SW 1271 (cell line): ENCODE measurements at regions not wholly inside any gene's neighbourhood (a gene's known extent, or its start where the extent isn't known, plus 50 kb on each side); places are given as distances from the start of the nearest gene placed in this dataset.
"Not testable (repeated sequence)": the region's sequence is repeated elsewhere in the genome, so short reads cannot be mapped to it uniquely, and the experiment has no call there.

Experiments
- DNase-seq, 2 experiments: peaks; one replicate each; lab custom pipeline; 2025; lab: John Stamatoyannopoulos, UW

DNA sequence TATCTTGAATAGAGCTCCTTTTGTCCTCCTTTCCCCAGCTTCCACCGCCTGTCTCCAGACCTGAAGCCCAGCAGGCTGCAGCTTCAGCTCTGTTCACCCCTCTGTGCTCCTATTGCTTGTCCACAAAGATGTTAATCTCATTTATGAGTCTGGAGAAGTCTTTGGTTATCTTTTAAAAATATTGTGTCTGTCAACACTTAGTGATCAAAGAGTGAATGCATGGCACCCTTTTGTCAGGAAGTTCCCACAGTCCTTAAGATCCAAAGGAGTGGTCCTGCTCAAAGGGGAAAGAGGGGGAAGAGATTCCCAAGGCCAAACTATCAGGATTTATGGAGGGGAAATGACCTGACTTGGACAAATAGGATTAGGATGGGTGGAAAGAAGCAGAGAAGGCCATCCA, 118.9 kb downstream of the ACAA2 start:
- DNase-seq: no peak

DNA sequence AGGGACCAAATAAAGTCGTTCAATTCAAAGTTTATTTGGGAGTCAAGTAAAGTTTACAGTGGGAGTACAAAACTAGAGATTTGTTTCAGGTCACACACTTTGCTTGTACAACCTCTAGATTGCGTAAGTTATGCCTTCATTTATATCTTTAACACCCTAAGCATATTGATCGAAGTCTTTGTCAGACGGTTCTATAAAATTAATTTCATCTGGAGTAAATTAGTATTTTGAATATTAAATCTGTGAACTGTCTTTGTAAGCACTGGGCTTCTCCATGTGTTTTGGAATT, 119.7 kb downstream of the ACAA2 start:
- no peak for DNase-seq

DNA sequence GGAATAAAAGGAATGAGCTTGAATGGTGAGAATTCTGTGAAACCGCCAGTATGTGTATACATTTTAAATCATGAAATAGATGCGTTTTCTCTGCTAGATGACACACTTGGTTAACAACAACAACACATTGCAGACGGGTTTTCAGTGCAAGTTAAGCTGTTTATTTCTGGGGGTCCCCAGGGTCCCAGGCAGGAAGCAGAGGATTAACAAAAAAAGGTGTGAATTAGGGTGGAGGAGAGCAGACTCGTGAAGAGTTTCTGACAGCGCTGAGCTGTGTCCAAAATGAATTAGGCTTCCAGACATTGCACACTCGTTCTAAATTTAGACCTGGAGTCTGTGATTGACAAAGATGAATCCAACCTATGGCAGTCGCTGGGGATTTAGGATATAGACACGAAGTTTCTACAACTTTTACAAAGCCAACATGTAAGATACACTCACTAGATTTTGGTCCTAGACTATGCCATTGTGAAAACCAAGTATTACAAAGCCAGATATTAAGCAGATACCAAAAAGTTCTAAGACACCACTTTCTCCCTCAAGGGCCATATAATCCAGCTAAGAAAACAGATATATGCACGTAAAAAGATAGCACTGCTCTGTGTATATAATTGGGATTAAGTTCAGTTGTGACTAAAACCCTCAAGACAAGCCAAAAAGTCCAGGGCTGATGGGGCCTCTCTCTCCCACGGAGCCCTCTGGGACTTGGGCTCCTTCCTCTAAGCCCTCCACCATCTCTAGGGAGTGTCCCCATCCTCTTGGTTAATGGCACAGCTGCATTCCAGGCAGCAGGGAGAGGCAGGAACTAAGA, 120.2 kb downstream of the ACAA2 start:
- no peak for DNase-seq

DNA sequence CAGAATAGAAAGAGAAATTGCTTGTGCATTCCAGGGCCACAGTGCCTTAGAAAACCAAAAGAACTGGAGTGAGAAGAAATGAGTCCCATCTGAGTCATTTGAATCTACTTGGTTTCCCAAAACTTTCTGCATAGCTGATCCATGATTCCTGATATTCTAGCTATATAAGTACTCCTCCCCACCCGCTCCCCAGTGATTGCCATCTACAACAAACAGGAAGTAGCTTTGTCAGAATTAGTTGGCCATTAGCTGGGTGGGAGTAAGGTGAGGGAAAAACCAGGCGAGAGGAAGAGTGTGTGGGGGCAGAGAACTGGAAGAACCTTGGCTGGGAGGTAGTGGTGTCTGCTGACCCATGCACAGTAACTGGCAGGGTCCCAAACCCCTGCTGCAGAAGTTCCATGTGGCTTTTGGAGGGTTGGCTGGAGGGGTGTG, 122.1 kb downstream of the ACAA2 start:
- DNase-seq: no peak

DNA sequence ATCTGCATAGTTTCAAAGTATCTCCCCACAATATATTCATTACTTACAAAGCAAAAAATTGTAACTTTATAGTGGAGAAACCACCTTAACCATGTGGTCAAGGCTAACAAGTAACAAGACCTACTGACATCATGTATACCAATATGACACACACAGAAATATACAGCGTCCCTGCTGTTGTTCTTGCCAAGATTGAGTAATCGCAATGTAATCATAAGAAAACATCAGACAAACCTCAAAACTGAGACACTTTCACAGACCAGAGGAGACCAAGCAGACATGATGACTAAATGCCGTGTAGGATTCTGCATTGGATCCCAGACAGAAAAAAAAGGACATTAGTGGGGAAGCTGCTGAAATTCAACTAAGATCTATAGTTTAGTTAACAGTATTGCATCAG, 123.0 kb downstream of the ACAA2 start:
- DNase-seq: no peak

DNA sequence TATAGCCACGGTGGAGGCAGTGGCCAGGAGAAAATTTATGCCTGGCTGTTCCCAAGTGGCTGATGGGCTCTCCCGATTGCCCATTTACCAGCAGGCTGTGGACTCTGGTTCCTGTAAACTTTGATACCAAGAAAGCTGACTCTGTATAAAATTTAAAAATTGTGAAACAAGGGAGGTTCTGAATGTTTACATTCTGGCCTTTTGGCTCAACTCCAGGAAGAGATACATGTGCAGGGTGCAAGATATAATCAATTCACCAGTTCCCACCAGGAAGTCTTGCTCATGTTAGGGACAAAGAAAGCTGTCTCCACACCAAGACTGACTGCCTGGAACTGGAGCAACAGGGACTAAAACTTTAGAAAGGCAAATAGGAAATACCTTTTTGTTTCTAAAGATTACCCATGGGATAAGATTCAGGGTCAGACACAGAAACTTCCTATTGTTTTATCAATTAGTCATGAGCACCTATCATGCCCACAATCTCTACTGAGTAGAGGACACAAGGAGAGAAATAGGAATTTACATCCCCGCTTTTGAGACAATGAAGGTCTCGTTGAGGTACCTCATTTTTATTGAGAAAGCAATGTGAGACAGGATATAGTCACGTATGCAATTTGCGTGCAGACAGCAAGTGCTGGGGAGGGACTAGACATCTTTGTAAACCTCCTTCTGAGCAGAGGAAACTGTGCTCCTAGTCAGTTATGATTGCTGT, 123.5 kb downstream of the LIPG start:
- no peak for DNase-seq

DNA sequence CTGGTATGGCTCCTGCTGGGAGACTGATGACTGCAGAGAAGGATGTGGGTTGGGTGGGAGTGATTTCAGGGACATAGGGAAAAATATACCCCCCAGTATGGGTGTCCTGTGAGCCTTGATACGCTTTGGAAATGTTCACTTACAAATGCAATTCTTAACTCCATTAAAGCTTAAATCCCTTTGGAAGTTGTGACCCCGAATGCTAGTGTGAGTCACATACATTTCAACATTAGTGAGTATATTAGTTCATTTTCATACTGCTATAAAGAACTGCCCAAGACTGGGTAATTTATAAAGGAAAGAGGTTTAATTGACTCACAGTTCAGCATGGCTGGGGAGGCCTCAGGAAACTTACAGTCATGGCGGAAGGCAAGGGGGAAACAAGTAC, 120.9 kb downstream of the LIPG start:
- not testable (repeated sequence) for DNase-seq

DNA sequence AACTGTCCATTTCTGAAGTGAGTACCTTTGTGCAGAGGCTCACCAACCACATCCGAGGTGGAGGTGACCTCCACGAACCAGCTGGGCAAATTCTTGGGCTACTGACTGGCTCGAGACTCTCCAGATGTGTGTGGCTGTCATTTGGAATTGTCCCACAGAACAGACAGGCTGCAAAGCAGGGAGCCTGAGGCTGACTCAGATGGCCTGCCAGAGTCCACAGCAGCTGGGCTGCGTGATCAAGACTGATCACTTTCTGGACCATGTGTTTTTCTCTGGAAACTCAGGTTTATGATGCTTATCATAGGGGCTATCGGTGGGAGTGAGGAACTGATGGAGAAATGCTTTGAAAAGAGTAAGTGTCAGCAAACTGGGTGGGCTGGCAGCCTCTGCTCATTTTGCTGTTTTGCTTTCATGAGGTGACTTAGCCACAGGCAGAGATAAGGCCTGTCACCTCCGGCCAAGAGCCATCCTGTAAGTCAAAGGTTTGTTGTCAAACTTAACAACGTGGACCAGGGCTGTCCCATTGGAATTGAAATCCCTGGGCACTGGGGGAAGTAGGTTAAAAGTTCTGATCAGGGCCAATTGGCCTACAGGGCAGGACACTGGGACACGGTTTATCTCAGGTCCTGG, 120.4 kb downstream of the LIPG start:
- no peak for DNase-seq

DNA sequence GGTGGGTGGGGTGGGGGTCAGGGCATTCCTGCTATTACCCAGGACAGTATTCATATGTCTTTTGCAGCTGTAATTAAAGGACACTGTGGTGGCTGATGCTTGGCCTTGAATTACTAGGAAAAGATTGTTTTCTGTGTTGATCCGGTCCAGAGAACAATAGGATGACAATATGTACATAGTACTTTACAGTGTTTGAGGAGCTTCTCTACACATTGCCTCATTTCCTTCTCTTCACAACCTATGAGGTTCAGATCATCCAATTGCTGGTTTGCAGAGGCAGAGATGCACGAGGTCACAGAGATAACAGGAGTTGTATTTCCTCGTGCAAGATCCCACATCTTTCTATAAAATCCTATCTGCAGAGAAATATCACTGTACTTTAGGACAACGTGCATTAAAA, 119.5 kb downstream of the LIPG start:
- no peak for DNase-seq

GRCh38 chr18:49678440-49678839, 116.6 kb downstream of the LIPG start:
- no peak for DNase-seq

DNA sequence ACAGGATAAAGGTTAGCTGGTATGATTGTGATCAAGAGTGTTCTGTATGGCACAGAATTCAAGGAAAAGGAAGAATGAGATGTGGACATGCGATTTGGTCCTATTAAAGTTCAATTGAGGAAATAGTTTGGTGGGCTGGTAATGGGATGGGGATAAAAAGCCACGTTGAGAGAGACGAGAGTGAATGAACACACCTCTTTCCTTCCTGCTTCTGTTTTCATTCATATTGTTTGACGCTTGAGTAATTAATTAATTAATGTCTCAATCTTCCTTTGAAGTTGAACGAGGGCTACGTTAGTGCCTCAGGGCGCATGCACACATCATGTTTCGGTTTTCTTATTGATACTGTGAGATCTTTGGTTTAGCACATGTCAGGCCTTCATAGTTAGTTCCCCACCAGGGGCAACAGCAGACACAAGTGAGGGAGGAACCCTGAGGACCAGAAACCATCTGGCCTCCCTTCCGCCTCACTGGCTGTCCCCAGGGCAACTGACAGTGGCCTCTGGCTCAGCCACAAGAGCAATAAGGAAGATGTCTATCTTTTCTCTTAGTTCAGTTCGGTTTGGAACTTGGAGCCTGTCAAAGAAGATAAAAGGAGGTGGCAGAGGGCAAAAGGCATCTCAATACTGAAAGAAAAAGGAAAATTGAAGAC, 116.0 kb downstream of the LIPG start:
- DNase-seq: no peak

DNA sequence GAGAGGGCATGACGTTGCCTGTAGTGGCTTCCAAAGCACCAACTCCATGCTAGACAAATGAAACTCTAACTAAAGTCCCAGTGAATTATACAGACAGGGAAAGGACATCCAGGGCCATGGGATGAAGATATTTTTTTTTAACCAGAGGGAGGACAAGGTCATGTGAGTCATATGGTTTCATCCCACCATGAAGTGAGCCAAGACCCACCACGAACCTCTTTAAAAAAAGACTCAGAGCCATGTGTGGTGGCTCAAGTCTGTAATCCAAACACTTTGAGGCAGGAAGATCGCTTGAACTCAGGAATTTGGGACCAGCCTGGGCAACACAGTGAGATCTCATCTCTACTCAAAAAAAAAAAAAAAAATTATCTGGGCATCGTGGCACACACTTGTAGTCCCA, 115.2 kb downstream of the LIPG start:
- no peak for DNase-seq

GRCh38 chr18:49673281-49673680, 111.4 kb downstream of the LIPG start:
- DNase-seq: no peak

DNA sequence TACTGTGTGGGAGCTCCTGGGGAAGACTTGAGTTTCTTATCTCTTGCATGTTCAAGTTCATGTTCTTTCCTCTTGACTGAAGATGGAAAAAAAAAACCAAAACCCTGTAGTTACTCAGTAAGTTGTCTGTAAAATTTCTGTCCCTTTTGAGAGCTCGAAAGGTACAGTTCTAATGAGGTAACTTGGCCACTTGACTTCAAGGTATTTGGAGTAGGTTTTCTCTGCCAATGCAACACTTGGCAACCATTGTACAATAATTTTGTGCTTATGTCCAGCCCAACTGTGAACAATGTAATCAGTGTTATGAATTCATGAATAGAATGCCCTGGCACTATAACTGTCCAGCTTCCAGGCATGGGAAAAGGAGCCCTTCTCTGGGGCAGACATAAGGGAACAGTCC, 111.0 kb downstream of the LIPG start:
- DNase-seq: no peak

- no peak for DNase-seq
Observed at GRCh38 chr18:49669403-49669802, 107.5 kb downstream of the LIPG start.

DNA sequence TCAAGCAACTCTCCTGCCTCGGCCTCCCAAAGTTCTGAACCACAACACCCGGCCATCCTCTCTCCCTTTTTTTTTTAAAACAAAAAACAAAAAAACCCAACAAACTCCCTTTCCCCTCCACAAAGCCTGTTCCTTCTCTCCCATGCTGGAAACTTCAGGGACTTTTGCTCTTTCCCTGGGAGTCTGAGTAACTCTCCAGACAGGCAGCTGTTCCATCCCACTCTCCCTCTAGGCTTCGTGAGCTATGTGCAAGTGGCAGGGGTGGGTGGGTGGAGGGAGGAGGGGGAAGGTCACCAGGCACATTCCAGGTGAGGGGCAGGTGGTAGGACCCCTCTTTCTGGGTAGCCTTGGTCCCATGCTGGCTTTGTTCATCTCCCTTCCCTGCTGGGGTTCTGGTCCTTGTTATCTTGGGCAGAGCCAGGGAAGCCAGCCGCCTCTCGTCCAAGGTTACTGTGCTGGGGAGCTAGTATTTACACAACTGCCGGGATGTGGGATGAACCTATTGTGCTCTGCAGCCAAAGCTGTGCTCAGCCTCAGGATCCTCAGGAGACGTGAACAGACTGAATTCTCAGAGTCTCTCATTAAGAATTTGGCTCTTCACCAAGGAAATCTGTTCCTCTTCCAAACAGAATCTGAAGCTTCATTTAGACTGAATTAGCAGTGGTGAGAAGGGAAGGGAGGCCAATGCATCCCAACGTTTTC, 106.9 kb downstream of the LIPG start:
- no peak for DNase-seq

DNA sequence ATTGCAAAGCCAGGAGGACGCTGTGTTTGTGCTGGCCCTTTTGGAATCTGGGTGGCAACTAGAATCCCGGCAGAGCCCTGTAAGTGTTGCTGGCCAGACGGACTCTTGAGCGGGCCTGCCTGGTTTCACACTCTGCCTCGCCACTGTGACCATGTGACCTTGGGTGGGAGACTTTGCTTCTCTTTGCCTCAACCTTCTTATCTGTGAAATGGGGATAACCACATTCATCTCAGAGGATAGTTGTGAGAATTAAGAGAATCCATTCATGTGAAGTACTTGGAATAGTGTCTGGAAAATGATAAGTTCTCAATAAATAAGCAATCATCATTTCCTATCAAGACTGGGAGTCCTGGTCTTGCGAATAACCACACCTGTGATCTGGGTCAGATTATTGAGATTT, 105.6 kb downstream of the LIPG start:
- DNase-seq: no peak

DNA sequence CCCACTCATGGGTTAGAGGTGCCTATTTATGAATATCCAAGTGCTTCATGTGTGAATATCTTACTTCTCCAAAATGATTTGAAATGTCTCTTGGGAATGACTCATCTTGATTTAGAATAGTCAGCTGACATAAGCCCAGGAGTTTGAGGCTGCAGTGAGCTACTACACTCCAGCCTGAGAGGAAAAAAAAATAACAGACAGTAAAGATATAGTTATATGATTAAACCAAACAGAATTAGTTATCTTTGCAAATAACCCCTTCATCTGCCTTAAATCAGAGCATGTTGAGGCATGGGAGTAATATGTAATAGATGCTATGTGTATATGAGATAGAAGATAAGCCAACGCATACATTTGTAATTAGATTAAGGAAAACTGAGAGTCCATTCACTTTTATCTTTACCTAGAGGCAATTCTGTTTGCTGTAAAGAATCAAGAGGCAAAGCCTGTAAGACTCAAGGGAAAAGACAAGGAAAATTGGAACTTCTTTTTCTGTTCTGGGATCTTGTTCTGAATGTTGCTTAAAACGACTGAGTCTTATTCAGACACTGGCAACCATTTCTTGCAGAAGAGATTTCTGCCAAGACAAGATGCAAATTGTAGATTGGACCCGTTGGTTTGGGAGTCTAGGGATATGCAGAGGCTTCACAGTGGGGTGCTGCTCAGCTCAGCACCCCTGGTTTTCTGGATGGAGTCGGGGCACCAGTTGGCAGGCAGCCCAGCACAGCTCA, 104.4 kb downstream of the LIPG start:
- DNase-seq: no peak

DNA sequence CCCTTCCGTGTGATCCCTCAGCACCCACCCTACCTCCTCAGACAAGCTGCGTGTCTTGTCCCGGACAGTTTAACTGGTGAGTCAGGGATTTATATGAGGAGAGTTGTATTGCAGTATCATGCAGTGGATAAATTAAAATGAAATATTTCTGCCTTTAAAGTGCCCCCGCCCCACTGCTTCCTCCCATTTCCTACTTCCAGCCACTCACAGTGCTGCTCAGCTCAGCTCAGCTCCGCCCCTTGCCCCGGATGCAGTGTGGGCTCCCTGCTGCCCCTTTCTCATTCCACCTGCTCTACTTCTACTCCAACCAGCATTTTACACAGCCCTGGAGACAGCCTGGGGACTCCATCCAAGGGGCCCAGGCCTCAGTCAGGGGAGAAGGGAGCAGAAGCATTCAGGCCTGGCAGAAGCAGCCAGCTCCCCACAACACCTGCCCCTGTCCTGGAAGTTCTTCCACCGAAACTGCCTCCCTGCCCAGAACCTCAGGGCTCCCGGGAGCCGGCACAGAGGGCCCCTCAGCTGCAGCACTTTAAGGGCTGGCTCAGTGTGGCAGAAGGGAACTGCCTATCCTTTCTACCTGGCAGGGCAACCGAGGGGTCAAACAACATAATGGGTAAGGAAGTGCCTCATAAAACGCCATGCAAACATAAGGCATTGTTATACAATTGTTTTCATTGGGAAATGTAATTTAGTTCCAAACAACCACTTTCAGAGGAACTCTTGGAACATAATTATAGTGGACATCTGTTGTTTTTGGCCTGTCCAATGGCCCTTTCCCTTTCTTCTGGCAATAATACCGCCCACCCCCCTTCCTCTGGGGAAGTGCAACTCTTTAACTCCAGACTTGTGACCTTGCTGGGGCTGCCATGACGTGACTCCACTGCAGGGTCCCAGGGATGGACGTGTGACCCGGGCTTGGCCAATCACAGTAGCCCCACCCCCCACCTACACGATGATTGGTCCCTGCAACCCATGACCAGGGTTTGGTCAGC, 102.3 kb downstream of the LIPG start:
- no peak for DNase-seq

DNA sequence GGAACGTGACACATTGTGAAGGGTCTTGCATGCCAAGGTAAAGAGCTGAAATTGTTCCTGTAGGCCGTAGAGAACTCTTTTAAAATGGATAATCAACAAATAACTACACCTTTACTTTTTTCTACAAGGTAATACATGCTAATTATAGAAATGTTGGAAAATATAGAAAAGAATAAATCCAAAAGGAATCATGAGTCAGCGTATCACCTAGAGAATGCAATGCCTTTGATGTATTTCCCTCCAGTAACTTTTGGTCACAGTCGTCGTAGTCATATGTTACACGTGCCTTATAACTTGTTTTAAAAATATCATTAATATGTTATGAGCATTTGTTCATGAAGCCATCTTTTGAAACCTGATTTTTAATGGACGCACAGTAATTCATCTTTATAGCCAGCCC, 100.6 kb downstream of the LIPG start:
- DNase-seq: no peak
